Esophagus squamous epithelium (tissue), 4 donors: ENCODE measurements at regions not wholly inside any gene's neighbourhood (a gene's known extent, or its start where the extent isn't known, plus 50 kb on each side); places are given as distances from the start of the nearest gene placed in this dataset.

Experiments
- POLR2A ChIP-seq, 4 donors: fragments of 450-650 bp; IDR thresholded peaks; one replicate each; pipeline ENCODE4 v1.6.1; 2017; ENCODE audit warnings: antibody characterized with exemption in 4 of 4, mild to moderate bottlenecking in 4 of 4, moderate library complexity in 3 of 4
- TF ChIP-seq, protein P1 (sequence below), 6 experiments: fragments of 450-650 bp in 4 of 6; fragments of 200-600 bp in 2 of 6; sonication (generic) in 2 of 6; IDR thresholded peaks; one replicate each; pipeline ENCODE4 v1.5.1; 2016 to 2019; ENCODE audit warnings: antibody characterized with exemption in 6 of 6, mild to moderate bottlenecking in 4 of 6, moderate library complexity in 4 of 6

DNA sequence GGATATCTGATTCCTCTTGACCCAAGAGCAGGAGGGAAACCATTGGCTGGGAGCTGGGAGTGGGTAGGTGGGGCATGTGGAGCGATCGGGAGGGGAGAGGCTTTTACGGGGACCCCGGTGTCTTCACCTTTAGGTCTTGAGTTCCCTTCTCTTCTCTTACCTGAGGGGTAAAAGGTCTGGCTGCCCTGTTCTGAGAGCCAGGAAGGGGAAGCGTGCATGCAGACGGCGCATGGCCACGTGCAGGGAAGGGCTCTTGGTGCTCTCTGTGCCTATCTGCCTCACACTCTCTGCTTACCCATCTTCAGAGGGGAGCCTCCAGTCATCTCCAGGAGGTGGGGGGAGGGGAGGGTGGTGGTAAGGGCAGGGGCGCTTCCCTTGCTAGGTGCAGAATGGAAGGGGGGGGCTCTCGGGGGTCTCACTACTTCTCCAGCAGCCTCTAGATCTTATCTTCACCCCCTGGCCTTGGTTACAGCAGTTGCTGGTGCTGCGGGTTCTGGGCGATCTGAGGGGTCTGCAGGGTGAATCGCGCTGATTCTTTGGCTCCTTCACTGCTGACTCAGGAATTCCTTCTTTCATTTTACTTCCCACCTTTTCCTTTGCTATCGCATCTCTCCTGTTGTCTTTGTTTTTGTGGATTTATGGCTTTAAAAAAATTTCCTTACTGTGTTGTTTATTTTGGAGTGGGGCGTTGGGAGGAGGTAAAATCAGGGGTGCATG lies 225.8 kb upstream of the HS6ST1 start:
- TF ChIP-seq, protein P1, sequence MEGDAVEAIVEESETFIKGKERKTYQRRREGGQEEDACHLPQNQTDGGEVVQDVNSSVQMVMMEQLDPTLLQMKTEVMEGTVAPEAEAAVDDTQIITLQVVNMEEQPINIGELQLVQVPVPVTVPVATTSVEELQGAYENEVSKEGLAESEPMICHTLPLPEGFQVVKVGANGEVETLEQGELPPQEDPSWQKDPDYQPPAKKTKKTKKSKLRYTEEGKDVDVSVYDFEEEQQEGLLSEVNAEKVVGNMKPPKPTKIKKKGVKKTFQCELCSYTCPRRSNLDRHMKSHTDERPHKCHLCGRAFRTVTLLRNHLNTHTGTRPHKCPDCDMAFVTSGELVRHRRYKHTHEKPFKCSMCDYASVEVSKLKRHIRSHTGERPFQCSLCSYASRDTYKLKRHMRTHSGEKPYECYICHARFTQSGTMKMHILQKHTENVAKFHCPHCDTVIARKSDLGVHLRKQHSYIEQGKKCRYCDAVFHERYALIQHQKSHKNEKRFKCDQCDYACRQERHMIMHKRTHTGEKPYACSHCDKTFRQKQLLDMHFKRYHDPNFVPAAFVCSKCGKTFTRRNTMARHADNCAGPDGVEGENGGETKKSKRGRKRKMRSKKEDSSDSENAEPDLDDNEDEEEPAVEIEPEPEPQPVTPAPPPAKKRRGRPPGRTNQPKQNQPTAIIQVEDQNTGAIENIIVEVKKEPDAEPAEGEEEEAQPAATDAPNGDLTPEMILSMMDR (IDR thresholded peaks at IDR 0.05): no peak
- no peak for TF ChIP-seq POLR2A (IDR thresholded peaks at IDR 0.05)
